PFSK-1 (cell line): ENCODE measurements at regions not wholly inside any gene's neighbourhood (a gene's known extent, or its start where the extent isn't known, plus 50 kb on each side); places are given as distances from the start of the nearest gene placed in this dataset.

ENCODE experiments used
- FOXP2 ChIP-seq: optimal IDR thresholded peaks from 2 replicates; pipeline ENCODE3; 2011; ENCODE audit warnings: borderline replicate concordance, control low read depth, inconsistent platforms; ENCODE audit not compliant: insufficient read depth; ENCODE audit errors: extremely low read length, extremely low read depth
- POLR2AphosphoS5 ChIP-seq: IDR thresholded peaks from 2 replicates; pipeline ENCODE4 v1.6.1; 2012; ENCODE audit warnings: low read depth, mild to moderate bottlenecking, control low read depth, low read length, moderate library complexity
- REST ChIP-seq, 2 experiments: IDR thresholded peaks; 2 replicates each; pipeline versions ENCODE4 v1.6.1 to v1.8.0; 2011 to 2012; ENCODE audit warnings: low read depth in 2 of 2, low read length in 2 of 2, control low read depth in 1 of 2, inconsistent platforms in 1 of 2, mild to moderate bottlenecking in 1 of 2, moderate library complexity in 1 of 2; ENCODE audit not compliant: insufficient read depth in 1 of 2
- SIN3A ChIP-seq: IDR thresholded peaks from 2 replicates; pipeline ENCODE4 v1.6.1; 2012; ENCODE audit warnings: mild to moderate bottlenecking, low read length, moderate library complexity, borderline replicate concordance; ENCODE audit not compliant: insufficient read depth
- TAF1 ChIP-seq: IDR thresholded peaks from 2 replicates; pipeline ENCODE4 v1.6.1; 2012; ENCODE audit warnings: low read length, control low read depth, borderline replicate concordance; ENCODE audit not compliant: insufficient read depth

- TF ChIP-seq REST (IDR thresholded peaks at IDR 0.05; ENCODE audit: insufficient read depth in 1 of 2, low read depth in 2 of 2, low read length in 2 of 2), result no peak
- TF ChIP-seq TAF1, result no peak
- TF ChIP-seq FOXP2, result no peak
- TF ChIP-seq SIN3A, result no peak
Measured at GRCh38 chr10:83078645-83079044, 1060.7 kb upstream of the GHITM start.

GRCh38 chr10:83083831-83084230, 1055.5 kb upstream of the GHITM start:
- TF ChIP-seq POLR2AphosphoS5, result no peak
- TF ChIP-seq TAF1, result no peak
- no peak for TF ChIP-seq SIN3A
- TF ChIP-seq FOXP2, result no peak
- TF ChIP-seq REST (IDR thresholded peaks at IDR 0.05; ENCODE audit: insufficient read depth in 1 of 2, low read depth in 2 of 2, low read length in 2 of 2), result no peak

GRCh38 chr10:83089335-83089734, 1050.0 kb upstream of the GHITM start:
- no peak for TF ChIP-seq SIN3A
- TF ChIP-seq POLR2AphosphoS5, result no peak
- TF ChIP-seq FOXP2, result no peak
- TF ChIP-seq REST (IDR thresholded peaks at IDR 0.05; ENCODE audit: insufficient read depth in 1 of 2, low read depth in 2 of 2, low read length in 2 of 2), result no peak
- no peak for TF ChIP-seq TAF1

- TF ChIP-seq FOXP2 (no peak), SIN3A (no peak), POLR2AphosphoS5 (no peak), TAF1 (no peak), REST (IDR thresholded peaks at IDR 0.05; ENCODE audit: insufficient read depth in 1 of 2, low read depth in 2 of 2, low read length in 2 of 2) (no peak)
Measured at GRCh38 chr10:83104616-83105015, 1034.7 kb upstream of the GHITM start.
